ENCODE measurements at regions not wholly inside any gene's neighbourhood (a gene's known extent, or its start where the extent isn't known, plus 50 kb on each side); places are given as distances from the start of the nearest gene placed in this dataset.
A peak's percentile ranks its signal among the peaks of the same experiment; 100 is the strongest.

DNA sequence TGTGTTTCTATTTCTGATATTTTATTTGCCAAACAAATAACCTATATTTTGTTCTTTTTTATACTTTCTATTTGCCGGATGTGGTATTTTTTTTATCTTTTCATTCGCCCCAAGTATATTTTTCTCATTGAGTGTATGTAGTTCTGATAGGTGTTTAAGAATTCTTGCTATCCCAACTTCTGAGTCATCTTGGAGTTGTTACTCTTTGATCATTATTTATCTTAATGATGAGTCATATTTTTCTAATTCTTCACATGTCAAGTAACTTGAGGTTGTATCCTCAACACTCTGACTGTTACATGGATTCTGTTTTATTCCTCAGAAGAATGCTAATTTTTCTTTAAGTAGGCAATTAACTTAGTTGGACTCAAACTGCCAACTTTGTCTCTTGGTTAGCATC lies 498.1 kb downstream of the TLE1 start:
- H3K27ac ChIP-seq: no peak overlapping the region
- 0 to 100% (median 90%) methylated on average over 1 to 2 of the region's 2 CpGs for WGBS, 10 experiments
- in situ Hi-C loops (cut with MboI; ENCODE audit: low pct_unique_long_range_greater_than_20kb in 2 of 9, low sequenced_read_pairs in 9 of 9, unreplicated experiment in 9 of 9): no loop called here
- no peak for ATAC-seq (replicated peaks in 6 of 8)
- no peaks in the 10 kb centered on the region for H3K4me1 ChIP-seq (replicated peaks in 1 of 2)
- no peak overlapping the region for H3K4me3 ChIP-seq

DNA sequence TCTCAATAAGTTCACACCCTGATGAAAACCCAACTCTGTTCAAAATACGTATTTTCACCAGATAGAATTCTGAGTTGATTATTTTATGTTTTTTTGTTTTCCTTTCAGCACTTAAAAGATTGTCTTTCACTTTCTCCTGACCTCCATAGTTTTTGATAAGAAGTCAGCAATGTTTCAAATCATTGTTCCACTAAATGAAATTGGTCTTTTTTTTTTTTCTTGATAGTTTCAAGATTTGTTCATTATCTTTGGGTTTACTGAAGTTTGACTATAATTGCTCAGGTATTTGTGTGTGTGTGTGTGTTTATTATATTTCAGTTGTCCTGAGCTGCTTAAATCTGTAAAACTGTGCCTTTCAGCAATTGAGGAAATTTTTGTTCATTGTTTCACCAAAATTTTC lies 498.7 kb downstream of the TLE1 start:
- in situ Hi-C loops (cut with MboI; ENCODE audit: low pct_unique_long_range_greater_than_20kb in 2 of 9, low sequenced_read_pairs in 9 of 9, unreplicated experiment in 9 of 9): no loop called here
- 0 to 100% (median 78%) methylated on average over 1 of the region's 1 CpG; no CpG with 5 or more reads in 2 of the 10 experiments for WGBS, 10 experiments
- H3K27ac ChIP-seq: no peak overlapping the region
- H3K4me1 ChIP-seq (replicated peaks in 1 of 2): no peaks in the 10 kb centered on the region
- no peak overlapping the region for H3K4me3 ChIP-seq
- no peak for ATAC-seq (replicated peaks in 6 of 8)

- in situ Hi-C loops (cut with MboI; ENCODE audit: low pct_unique_long_range_greater_than_20kb in 2 of 9, low sequenced_read_pairs in 9 of 9, unreplicated experiment in 9 of 9): no loop called here
- Histone ChIP-seq H3K4me1 (replicated peaks in 1 of 2) (peaks cover 2 to 4% of the 10 kb centered on the region in 2 donors), H3K4me3 (no peak overlapping the region), H3K27ac (no peak overlapping the region)
- ATAC-seq (replicated peaks in 6 of 8): peak in 3 of 8 experiments; percentile 7 to 88 (median 48)
- WGBS, 10 experiments: 30 to 100% (median 88%) methylated on average over 1 of the region's 1 CpG
Observed at GRCh38 chr9:81183761-81184160, 505.6 kb downstream of the TLE1 start.

- Histone ChIP-seq H3K4me3 (no peak overlapping the region), H3K27ac (no peak overlapping the region), H3K4me1 (replicated peaks in 1 of 2) (peaks cover 2 to 4% of the 10 kb centered on the region in 2 donors)
- in situ Hi-C loops (cut with MboI; ENCODE audit: low pct_unique_long_range_greater_than_20kb in 2 of 9, low sequenced_read_pairs in 9 of 9, unreplicated experiment in 9 of 9): no loop called here
- WGBS, 10 experiments: 0 to 63% (median 20%) methylated on average over 1 of the region's 1 CpG; no CpG with 5 or more reads in 7 of the 10 experiments
- peak in 5 of 8 experiments; percentile 24 to 73 (median 40) for ATAC-seq (replicated peaks in 6 of 8)
Observed at GRCh38 chr9:81182431-81182830, 506.9 kb downstream of the TLE1 start.

DNA sequence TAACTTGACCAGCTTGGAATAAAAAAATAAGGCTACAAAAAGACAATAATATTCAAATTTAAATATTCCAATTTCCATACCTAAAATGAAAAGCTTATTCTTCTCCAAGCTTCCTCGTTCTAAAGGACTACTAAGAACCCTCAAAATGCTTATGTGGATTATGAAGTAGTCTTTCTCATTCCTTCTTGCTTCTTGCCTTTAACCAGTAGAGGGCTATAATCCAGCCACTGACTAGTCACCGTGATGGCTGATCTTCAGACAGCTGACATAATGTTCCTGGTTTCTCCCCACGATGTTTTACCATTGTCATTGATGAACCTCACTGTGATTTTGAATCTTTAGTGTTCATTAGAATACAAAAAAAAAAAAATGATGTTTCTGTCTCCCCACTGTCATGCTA lies 515.3 kb downstream of the TLE1 start:
- 15 to 92% (median 71%) methylated on average over 1 to 3 of the region's 3 CpGs for WGBS, 10 experiments
- in situ Hi-C loops (cut with MboI; ENCODE audit: low pct_unique_long_range_greater_than_20kb in 2 of 9, low sequenced_read_pairs in 9 of 9, unreplicated experiment in 9 of 9): no loop called here
- no peak overlapping the region for H3K4me3 ChIP-seq
- no peak overlapping the region for H3K27ac ChIP-seq
- ATAC-seq (replicated peaks in 6 of 8): no peak
- no peaks in the 10 kb centered on the region for H3K4me1 ChIP-seq (replicated peaks in 1 of 2)

DNA sequence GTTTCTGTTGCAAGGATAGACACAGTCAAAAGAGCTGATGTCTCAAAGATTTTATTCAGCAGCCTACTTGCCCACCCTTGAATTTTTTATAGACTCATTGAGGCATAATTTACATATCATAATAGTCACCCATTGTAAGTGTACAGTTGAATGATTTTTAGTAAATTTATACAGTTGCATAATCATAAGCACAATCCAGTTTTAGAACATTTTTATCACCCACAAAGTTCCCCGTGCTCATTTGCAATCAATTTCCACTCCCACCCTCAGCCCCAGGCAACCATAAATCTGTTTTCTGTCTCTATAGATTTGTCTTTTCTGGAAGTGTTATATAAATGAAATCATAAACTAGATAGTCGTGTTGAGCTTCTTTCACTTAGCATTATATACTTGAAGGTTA lies 517.7 kb downstream of the TLE1 start:
- WGBS, 10 experiments: 0 to 100% (median 75%) methylated on average over 1 to 2 of the region's 2 CpGs; no CpG with 5 or more reads in 1 of the 10 experiments
- in situ Hi-C loops (cut with MboI; ENCODE audit: low pct_unique_long_range_greater_than_20kb in 2 of 9, low sequenced_read_pairs in 9 of 9, unreplicated experiment in 9 of 9): no loop called here
- Histone ChIP-seq H3K27ac (no peak overlapping the region), H3K4me3 (no peak overlapping the region), H3K4me1 (replicated peaks in 1 of 2) (no peaks in the 10 kb centered on the region)
- ATAC-seq (replicated peaks in 6 of 8): peak in 2 of 8 experiments; percentile 71 to 83

DNA sequence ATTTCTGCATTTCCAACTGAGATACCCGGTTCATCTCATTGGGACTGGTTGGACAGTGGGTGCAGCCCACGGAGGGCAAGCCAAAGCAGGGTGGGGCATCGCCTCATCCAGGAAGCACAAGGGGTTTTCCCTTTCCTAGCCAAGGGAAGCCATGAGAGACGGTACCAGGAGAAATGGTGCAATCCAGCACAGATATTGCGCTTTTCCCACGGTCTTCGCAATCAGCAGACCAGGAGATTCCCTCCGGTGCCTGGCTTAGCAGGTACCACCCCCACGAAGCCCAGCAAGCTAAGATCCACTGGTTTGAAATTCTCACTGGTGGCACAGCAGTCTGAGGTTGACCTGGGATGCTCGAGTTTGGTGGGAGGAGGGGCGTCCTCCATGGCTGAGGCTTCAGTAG lies 527.0 kb downstream of the TLE1 start:
- Histone ChIP-seq H3K27ac (no peak overlapping the region), H3K4me1 (replicated peaks in 1 of 2) (no peaks in the 10 kb centered on the region), H3K4me3 (no peak overlapping the region)
- in situ Hi-C loops (cut with MboI; ENCODE audit: low pct_unique_long_range_greater_than_20kb in 2 of 9, low sequenced_read_pairs in 9 of 9, unreplicated experiment in 9 of 9): no loop called here
- ATAC-seq (replicated peaks in 6 of 8): no peak
- 0 to 97% (median 83%) methylated on average over 2 to 9 of the region's 11 CpGs; no CpG with 5 or more reads in 1 of the 10 experiments for WGBS, 10 experiments

GRCh38 chr9:81156381-81156780 lies 533.0 kb downstream of the TLE1 start:
- no peak for ATAC-seq (replicated peaks in 6 of 8)
- in situ Hi-C loops (cut with MboI; ENCODE audit: low pct_unique_long_range_greater_than_20kb in 2 of 9, low sequenced_read_pairs in 9 of 9, unreplicated experiment in 9 of 9): no loop called here
- no peaks in the 10 kb centered on the region for H3K4me1 ChIP-seq (replicated peaks in 1 of 2)
- no peak overlapping the region for H3K4me3 ChIP-seq
- no peak overlapping the region for H3K27ac ChIP-seq

- 0 to 67% (median 32%) methylated on average over 1 to 2 of the region's 2 CpGs for WGBS, 10 experiments
- H3K4me3 ChIP-seq: no peak overlapping the region
- in situ Hi-C loops (cut with MboI; ENCODE audit: low pct_unique_long_range_greater_than_20kb in 2 of 9, low sequenced_read_pairs in 9 of 9, unreplicated experiment in 9 of 9): no loop called here
- H3K27ac ChIP-seq: no peak overlapping the region
- no peaks in the 10 kb centered on the region for H3K4me1 ChIP-seq (replicated peaks in 1 of 2)
- peak in 1 of 8 experiments; percentile 40 for ATAC-seq (replicated peaks in 6 of 8)
Observed at GRCh38 chr9:81150016-81150625, 539.2 kb downstream of the TLE1 start.

GRCh38 chr9:81146684-81147337 lies 542.5 kb downstream of the TLE1 start:
- H3K4me3 ChIP-seq: no peak overlapping the region
- no peak overlapping the region for H3K27ac ChIP-seq
- WGBS, 10 experiments: 20 to 100% (median 88%) methylated on average over 2 to 4 of the region's 4 CpGs
- H3K4me1 ChIP-seq (replicated peaks in 1 of 2): peaks cover 4 to 8% of the 10 kb centered on the region in 2 donors
- in situ Hi-C loops (cut with MboI; ENCODE audit: low pct_unique_long_range_greater_than_20kb in 2 of 9, low sequenced_read_pairs in 9 of 9, unreplicated experiment in 9 of 9): no loop called here
- peak in 1 of 8 experiments; percentile 46 for ATAC-seq (replicated peaks in 6 of 8)

DNA sequence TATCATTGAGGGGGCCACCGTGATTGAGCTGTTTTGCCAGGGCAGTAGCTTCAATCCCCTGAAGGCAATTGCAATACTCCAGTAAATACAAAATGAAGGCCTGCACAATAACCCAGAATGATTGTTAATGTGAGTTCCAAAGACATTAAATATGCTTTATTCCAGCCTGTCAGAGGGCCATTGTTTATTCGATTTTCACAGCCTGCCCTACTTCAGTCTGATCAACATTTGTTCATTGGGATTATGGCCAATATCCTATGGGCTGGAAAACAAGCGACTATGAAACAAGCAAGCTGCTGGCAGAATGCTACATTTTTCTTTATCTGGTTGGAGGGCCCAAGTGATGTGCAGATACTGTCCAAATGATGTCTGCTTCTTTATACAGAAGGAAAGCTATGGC lies 543.1 kb downstream of the TLE1 start:
- peaks cover 4 to 11% of the 10 kb centered on the region in 2 donors for H3K4me1 ChIP-seq (replicated peaks in 1 of 2)
- no peak overlapping the region for H3K4me3 ChIP-seq
- 0 to 100% (median 69%) methylated on average over 1 to 3 of the region's 3 CpGs for WGBS, 10 experiments
- no peak overlapping the region for H3K27ac ChIP-seq
- in situ Hi-C loops (cut with MboI; ENCODE audit: low pct_unique_long_range_greater_than_20kb in 2 of 9, low sequenced_read_pairs in 9 of 9, unreplicated experiment in 9 of 9): no loop called here
- peak in 4 of 8 experiments; percentile 26 to 56 (median 39) for ATAC-seq (replicated peaks in 6 of 8)

GRCh38 chr9:81145331-81145963 lies 543.9 kb downstream of the TLE1 start:
- in situ Hi-C loops (cut with MboI; ENCODE audit: low pct_unique_long_range_greater_than_20kb in 2 of 9, low sequenced_read_pairs in 9 of 9, unreplicated experiment in 9 of 9): no loop called here
- Histone ChIP-seq H3K4me3 (no peak overlapping the region), H3K27ac (no peak overlapping the region), H3K4me1 (replicated peaks in 1 of 2) (peaks cover 4 to 11% of the 10 kb centered on the region in 2 donors)
- WGBS, 10 experiments: 20 to 89% (median 75%) methylated on average over 1 to 9 of the region's 10 CpGs; no CpG with 5 or more reads in 1 of the 10 experiments
- ATAC-seq (replicated peaks in 6 of 8): no peak

- in situ Hi-C loops (cut with MboI; ENCODE audit: low pct_unique_long_range_greater_than_20kb in 2 of 9, low sequenced_read_pairs in 9 of 9, unreplicated experiment in 9 of 9): no loop called here
- Histone ChIP-seq H3K4me1 (replicated peaks in 1 of 2) (peaks cover 17 to 23% of the 10 kb centered on the region in 2 donors), H3K27ac (no peak overlapping the region), H3K4me3 (no peak overlapping the region)
- ATAC-seq (replicated peaks in 6 of 8): peak in 3 of 8 experiments; percentile 63 to 68 (median 68)
- WGBS, 10 experiments: 8 to 80% (median 39%) methylated on average over 1 of the region's 1 CpG; no CpG with 5 or more reads in 2 of the 10 experiments
Observed at GRCh38 chr9:81141961-81142360, 547.4 kb downstream of the TLE1 start.
